Activated CD4-positive, alpha-beta T cell treated with anti-CD3 and anti-CD28 coated beads, Interleukin-10, Interleukin-2, amounts not matched to agents 100 ng/mL and 50 ng/mL, durations not matched to agents 16 hours and 8 hours (primary cell): ENCODE measurements at regions not wholly inside any gene's neighbourhood (a gene's known extent, or its start where the extent isn't known, plus 50 kb on each side); places are given as distances from the start of the nearest gene placed in this dataset.

Experiments
- DNase-seq: peaks from one replicate; pipeline ENCODE4 v3.0.0-alpha.2; 2020

GRCh38 chr15:62878070-62878469 lies 164.5 kb upstream of the TPM1 start:
- DNase-seq = no peak

GRCh38 chr15:62879770-62880169 lies 162.8 kb upstream of the TPM1 start:
- DNase-seq = no peak

GRCh38 chr15:62880278-62880677 lies 162.3 kb upstream of the TPM1 start:
- no peak for DNase-seq

GRCh38 chr15:62881056-62881455 lies 161.5 kb upstream of the TPM1 start:
- DNase-seq = no peak

- DNase-seq = no peak
Measured at GRCh38 chr15:62883938-62884479, 158.5 kb upstream of the TPM1 start.

GRCh38 chr15:62886431-62887071 lies 156.0 kb upstream of the TPM1 start:
- DNase-seq = no peak

- DNase-seq = no peak
Measured at GRCh38 chr15:62887113-62887570, 155.4 kb upstream of the TPM1 start.

GRCh38 chr15:62888623-62889022 lies 153.9 kb upstream of the TPM1 start:
- DNase-seq = no peak

GRCh38 chr15:62889141-62889661 lies 153.3 kb upstream of the TPM1 start:
- no peak for DNase-seq

GRCh38 chr15:62889734-62890505 lies 152.6 kb upstream of the TPM1 start:
- DNase-seq = no peak

- no peak for DNase-seq
Measured at GRCh38 chr15:62894322-62895085, 148.0 kb upstream of the TPM1 start.

- no peak for DNase-seq
Measured at GRCh38 chr15:62895139-62895866, 147.2 kb upstream of the TPM1 start.

- no peak for DNase-seq
Measured at GRCh38 chr15:62895905-62896316, 146.6 kb upstream of the TPM1 start.

GRCh38 chr15:62896380-62896866 lies 146.1 kb upstream of the TPM1 start:
- no peak for DNase-seq

- no peak for DNase-seq
Measured at GRCh38 chr15:62896969-62897486, 145.5 kb upstream of the TPM1 start.

GRCh38 chr15:62897634-62898033 lies 144.9 kb upstream of the TPM1 start:
- no peak for DNase-seq

GRCh38 chr15:62899090-62899493 lies 143.5 kb upstream of the TPM1 start:
- no peak for DNase-seq

GRCh38 chr15:62900071-62900802 lies 142.3 kb upstream of the TPM1 start:
- DNase-seq = no peak

GRCh38 chr15:62901087-62901486 lies 141.5 kb upstream of the TPM1 start:
- no peak for DNase-seq

GRCh38 chr15:62901909-62902546 lies 140.5 kb upstream of the TPM1 start:
- no peak for DNase-seq

GRCh38 chr15:62902821-62903220 lies 139.7 kb upstream of the TPM1 start:
- DNase-seq = no peak
